Inflammatory macrophage treated with lipopolysaccharide for 1 hour (primary cell): ENCODE measurements at regions not wholly inside any gene's neighbourhood (a gene's known extent, or its start where the extent isn't known, plus 50 kb on each side); places are given as distances from the start of the nearest gene placed in this dataset.
"Not testable (repeated sequence)": the region's sequence is repeated elsewhere in the genome, so short reads cannot be mapped to it uniquely, and the experiment has no call there.

ENCODE experiments used
- DNase-seq, 2 donors: peaks; one replicate each; pipeline ENCODE4 v3.0.0-alpha.2; 2020 to 2022

- no peak for DNase-seq
Observed at GRCh38 chr6:98366371-98366770, 468.0 kb upstream of the POU3F2 start.

- DNase-seq: no peak
Observed at GRCh38 chr6:98380589-98380988, 453.8 kb upstream of the POU3F2 start.

GRCh38 chr6:98382246-98382645 is 452.1 kb upstream of the POU3F2 start:
- no peak for DNase-seq

GRCh38 chr6:98384334-98384733 is 450.0 kb upstream of the POU3F2 start:
- no peak for DNase-seq

- no peak for DNase-seq
Observed at GRCh38 chr6:98384801-98385200, 449.6 kb upstream of the POU3F2 start.

GRCh38 chr6:98395610-98396166 is 438.7 kb upstream of the POU3F2 start:
- no peak for DNase-seq

- no peak for DNase-seq
Observed at GRCh38 chr6:98416027-98416426, 418.3 kb upstream of the POU3F2 start.

GRCh38 chr6:98416497-98417158 is 417.7 kb upstream of the POU3F2 start:
- DNase-seq: not testable (repeated sequence)

GRCh38 chr6:98433325-98434056 is 400.9 kb upstream of the POU3F2 start:
- no peak for DNase-seq

GRCh38 chr6:98443633-98444032 is 390.7 kb upstream of the POU3F2 start:
- DNase-seq: no peak

- no peak for DNase-seq
Observed at GRCh38 chr6:98452685-98453084, 381.7 kb upstream of the POU3F2 start.

- no peak for DNase-seq
Observed at GRCh38 chr6:98454809-98455322, 379.5 kb upstream of the POU3F2 start.

- no peak for DNase-seq
Observed at GRCh38 chr6:98458708-98459107, 375.7 kb upstream of the POU3F2 start.

GRCh38 chr6:98463038-98464000 is 371.1 kb upstream of the POU3F2 start:
- no peak for DNase-seq

- no peak for DNase-seq
Observed at GRCh38 chr6:98467091-98467490, 367.3 kb upstream of the POU3F2 start.

- no peak for DNase-seq
Observed at GRCh38 chr6:98467902-98468301, 366.5 kb upstream of the POU3F2 start.

GRCh38 chr6:98469141-98469540 is 365.2 kb upstream of the POU3F2 start:
- no peak for DNase-seq

GRCh38 chr6:98470821-98471220 is 363.6 kb upstream of the POU3F2 start:
- DNase-seq: no peak

- no peak for DNase-seq
Observed at GRCh38 chr6:98471444-98471843, 362.9 kb upstream of the POU3F2 start.

GRCh38 chr6:98477231-98477630 is 357.1 kb upstream of the POU3F2 start:
- DNase-seq: no peak

- no peak for DNase-seq
Observed at GRCh38 chr6:98484696-98485095, 349.7 kb upstream of the POU3F2 start.

- DNase-seq: no peak
Observed at GRCh38 chr6:98485593-98485992, 348.8 kb upstream of the POU3F2 start.

- no peak for DNase-seq
Observed at GRCh38 chr6:98486057-98486456, 348.3 kb upstream of the POU3F2 start.
